Activated naive CD8-positive, alpha-beta T cell treated with anti-CD3 and anti-CD28 coated beads, Interleukin-2, amount 10 ng/mL, durations not matched to agents 7 days and 5 days (primary cell): ENCODE measurements at regions not wholly inside any gene's neighbourhood (a gene's known extent, or its start where the extent isn't known, plus 50 kb on each side); places are given as distances from the start of the nearest gene placed in this dataset.

Experiments used
- ATAC-seq: fragments of 150-1000 bp; cut with Tn5 transposase; one replicate; pipeline ENCODE4 v1.10.0; 2021; ENCODE audit warnings: low read depth, moderate library complexity
- POLR2A ChIA-PET: fragments of 350-600 bp; sonication (Branson Sonifier 250); formaldehyde crosslinking; loops from one replicate; lab custom pipeline; 2021; ENCODE audit warnings: antibody characterized with exemption; lab: Charles Lee
- DNase-seq: peaks from one replicate; pipeline ENCODE4 v3.0.0; 2021
- H3K27ac Mint-ChIP-seq: one replicate; pipeline ENCODE4 v1.8.0; 2022; ENCODE audit warnings: mild to moderate bottlenecking, mixed read lengths
- H3K27me3 Mint-ChIP-seq: one replicate; pipeline ENCODE4 v1.8.0; 2022; ENCODE audit warnings: mild to moderate bottlenecking, moderate library complexity, mixed read lengths
- H3K36me3 Mint-ChIP-seq: one replicate; pipeline ENCODE4 v1.8.0; 2021; ENCODE audit warnings: mild to moderate bottlenecking, mixed read lengths
- H3K4me1 Mint-ChIP-seq: one replicate; pipeline ENCODE4 v1.8.0; 2021; ENCODE audit warnings: mixed read lengths
- H3K4me3 Mint-ChIP-seq: one replicate; pipeline ENCODE4 v1.8.0; 2022; ENCODE audit warnings: mild to moderate bottlenecking, moderate library complexity, mixed read lengths
- H3K9me3 Mint-ChIP-seq: one replicate; pipeline ENCODE4 v1.8.0; 2021; ENCODE audit warnings: mixed read lengths

GRCh38 chr7:156497776-156498509, 142.6 kb upstream of the RNF32 start:
- POLR2A ChIA-PET, result no interaction called here
- ATAC-seq, result no peak
- Mint-ChIP-seq H3K27me3 (no peaks in the 10 kb centered on the region), H3K4me1 (no peaks in the 10 kb centered on the region), H3K9me3 (no peaks in the 10 kb centered on the region), H3K4me3 (no peak overlapping the region), H3K36me3 (no peaks in the 10 kb centered on the region), H3K27ac (no peak overlapping the region)
- DNase-seq, result no peak

DNA sequence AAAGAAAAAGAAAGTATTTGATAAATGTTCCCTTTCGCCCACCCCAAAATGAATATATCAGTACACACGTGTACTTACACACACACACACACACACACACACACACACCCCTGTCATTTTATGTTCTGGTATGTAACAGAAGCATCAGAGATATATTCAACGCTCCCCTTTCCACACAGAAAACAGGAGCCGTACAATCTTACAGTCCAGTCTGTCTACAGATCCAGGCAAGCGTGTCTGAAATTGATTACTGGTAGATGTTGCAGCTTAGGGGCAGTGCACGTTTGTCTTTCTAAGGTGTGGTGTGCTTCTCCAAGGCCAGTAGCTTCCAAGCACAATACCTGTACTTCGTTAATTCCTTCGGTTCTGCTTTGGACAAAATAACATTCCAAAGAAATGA, 143.7 kb upstream of the RNF32 start:
- POLR2A ChIA-PET, result no interaction called here
- no peaks in the 10 kb centered on the region for H3K9me3 Mint-ChIP-seq
- H3K27me3 Mint-ChIP-seq, result peaks cover under 1% of the 10 kb centered on the region
- H3K4me1 Mint-ChIP-seq, result no peaks in the 10 kb centered on the region
- H3K36me3 Mint-ChIP-seq, result no peaks in the 10 kb centered on the region
- no peak for ATAC-seq
- no peak overlapping the region for H3K4me3 Mint-ChIP-seq
- DNase-seq, result no peak
- H3K27ac Mint-ChIP-seq, result no peak overlapping the region

GRCh38 chr7:156496363-156496769, 144.2 kb upstream of the RNF32 start:
- Mint-ChIP-seq H3K9me3 (no peaks in the 10 kb centered on the region), H3K4me3 (no peak overlapping the region), H3K36me3 (no peaks in the 10 kb centered on the region), H3K27me3 (peaks cover 4% of the 10 kb centered on the region), H3K27ac (no peak overlapping the region), H3K4me1 (no peaks in the 10 kb centered on the region)
- ATAC-seq (no peak), DNase-seq (no peak)
- POLR2A ChIA-PET, result no interaction called here

DNA sequence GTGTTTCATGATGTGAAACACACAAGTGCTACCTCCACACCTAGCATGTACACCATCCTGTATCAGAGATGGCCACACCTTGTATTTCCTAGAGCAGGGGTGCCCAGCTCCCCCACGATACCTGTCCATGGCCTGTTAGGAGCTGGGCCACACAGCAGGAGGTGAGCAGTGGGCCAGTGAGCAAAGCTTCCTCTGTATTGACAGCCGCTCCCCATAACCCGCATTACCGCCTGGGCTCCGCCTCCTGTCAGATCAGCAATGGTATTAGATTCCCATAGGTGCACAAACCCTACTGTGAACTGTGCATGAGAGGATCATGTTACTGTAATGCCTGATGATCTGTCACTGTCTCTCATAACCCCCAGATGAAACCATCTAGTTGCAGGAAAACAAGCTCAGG, 145.6 kb upstream of the RNF32 start:
- no peaks in the 10 kb centered on the region for H3K9me3 Mint-ChIP-seq
- ATAC-seq, result no peak
- H3K4me1 Mint-ChIP-seq, result no peaks in the 10 kb centered on the region
- no peaks in the 10 kb centered on the region for H3K36me3 Mint-ChIP-seq
- no peak overlapping the region for H3K4me3 Mint-ChIP-seq
- H3K27me3 Mint-ChIP-seq, result peaks cover 4% of the 10 kb centered on the region
- POLR2A ChIA-PET, result no interaction called here
- no peak for DNase-seq
- no peak overlapping the region for H3K27ac Mint-ChIP-seq

GRCh38 chr7:156493942-156494341, 146.6 kb upstream of the RNF32 start:
- peaks cover 4% of the 10 kb centered on the region for H3K27me3 Mint-ChIP-seq
- H3K4me3 Mint-ChIP-seq, result no peak overlapping the region
- POLR2A ChIA-PET, result no interaction called here
- H3K9me3 Mint-ChIP-seq, result no peaks in the 10 kb centered on the region
- DNase-seq (no peak), ATAC-seq (no peak)
- H3K27ac Mint-ChIP-seq, result no peak overlapping the region
- H3K36me3 Mint-ChIP-seq, result no peaks in the 10 kb centered on the region
- H3K4me1 Mint-ChIP-seq, result no peaks in the 10 kb centered on the region

- H3K4me1 Mint-ChIP-seq, result no peaks in the 10 kb centered on the region
- H3K4me3 Mint-ChIP-seq, result no peak overlapping the region
- ATAC-seq (no peak), DNase-seq (no peak)
- peaks cover 4% of the 10 kb centered on the region for H3K27me3 Mint-ChIP-seq
- H3K9me3 Mint-ChIP-seq, result no peaks in the 10 kb centered on the region
- H3K27ac Mint-ChIP-seq, result no peak overlapping the region
- H3K36me3 Mint-ChIP-seq, result no peaks in the 10 kb centered on the region
- POLR2A ChIA-PET, result no interaction called here
Measured at GRCh38 chr7:156492170-156492569, 148.4 kb upstream of the RNF32 start.

DNA sequence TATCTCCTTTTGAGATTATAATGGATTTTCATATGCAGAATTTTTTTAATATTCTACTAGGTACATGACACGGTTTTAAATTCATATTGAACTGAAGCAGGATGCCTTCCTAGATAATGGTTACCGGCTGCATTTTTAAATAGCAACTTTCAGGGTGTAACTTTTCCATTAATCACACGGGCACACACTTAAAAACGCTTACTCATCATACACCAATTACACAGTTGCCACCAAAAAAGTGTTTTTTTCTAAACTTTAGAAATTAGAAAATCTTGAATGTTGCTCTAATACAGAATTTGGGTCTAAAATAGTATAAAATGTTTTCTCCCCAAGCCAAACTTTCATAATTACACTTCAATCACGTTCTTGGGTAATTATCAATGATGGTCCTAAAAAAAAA, 149.1 kb upstream of the RNF32 start:
- POLR2A ChIA-PET, result no interaction called here
- peaks cover 4% of the 10 kb centered on the region for H3K27me3 Mint-ChIP-seq

DNA sequence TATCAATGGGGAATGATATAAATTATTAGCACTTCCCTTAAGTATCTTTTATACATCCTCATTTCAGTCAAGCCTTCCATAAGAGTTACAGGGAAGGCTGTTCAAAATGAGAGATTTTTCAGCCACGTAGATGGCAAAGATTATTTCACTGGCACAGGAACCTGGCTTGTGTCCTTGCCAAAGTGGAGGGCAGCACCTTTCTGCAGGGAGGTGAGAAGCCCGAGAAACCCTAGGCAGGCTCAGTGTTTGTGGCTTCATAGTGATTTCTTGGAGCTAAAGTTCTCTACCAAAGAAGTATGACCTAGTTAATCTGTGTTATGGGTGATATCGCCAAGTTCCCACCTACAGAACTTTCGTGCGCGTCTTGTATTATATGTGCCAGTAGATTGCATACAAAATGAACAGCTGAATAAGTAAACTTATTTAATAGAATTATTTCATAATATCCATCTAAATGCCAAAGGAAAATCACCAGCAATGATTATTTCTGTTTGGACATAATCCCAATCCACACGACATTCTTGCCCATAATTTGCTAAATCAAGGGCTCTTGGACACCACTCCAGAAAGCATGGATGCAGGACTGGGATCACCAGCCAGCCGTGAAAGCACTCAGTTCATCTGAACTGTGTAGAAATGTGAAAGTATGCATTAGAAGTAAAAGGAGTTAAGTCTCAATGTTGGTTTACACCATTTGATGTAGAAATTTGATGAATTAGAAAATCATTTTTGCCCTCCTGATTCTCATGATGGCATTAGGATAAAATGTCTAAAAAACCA, 150.4 kb upstream of the RNF32 start:
- ATAC-seq, result no peak
- POLR2A ChIA-PET, result no interaction called here
- no peak overlapping the region for H3K4me3 Mint-ChIP-seq
- no peak for DNase-seq
- peaks cover 4% of the 10 kb centered on the region for H3K27me3 Mint-ChIP-seq
- H3K4me1 Mint-ChIP-seq, result no peaks in the 10 kb centered on the region
- no peak overlapping the region for H3K27ac Mint-ChIP-seq
- H3K36me3 Mint-ChIP-seq, result no peaks in the 10 kb centered on the region
- H3K9me3 Mint-ChIP-seq, result no peaks in the 10 kb centered on the region

More for the DNA sequence above, 149.1 kb upstream of the RNF32 start:
- no peak for DNase-seq
- H3K4me1 Mint-ChIP-seq, result no peaks in the 10 kb centered on the region
- no peaks in the 10 kb centered on the region for H3K36me3 Mint-ChIP-seq
- no peak for ATAC-seq
- H3K27ac Mint-ChIP-seq, result no peak overlapping the region
- H3K9me3 Mint-ChIP-seq, result no peaks in the 10 kb centered on the region
- no peak overlapping the region for H3K4me3 Mint-ChIP-seq

- H3K27ac Mint-ChIP-seq, result no peak overlapping the region
- no peaks in the 10 kb centered on the region for H3K9me3 Mint-ChIP-seq
- no peak for DNase-seq
- POLR2A ChIA-PET, result no interaction called here
- ATAC-seq, result no peak
- H3K4me1 Mint-ChIP-seq, result no peaks in the 10 kb centered on the region
- no peak overlapping the region for H3K4me3 Mint-ChIP-seq
- H3K36me3 Mint-ChIP-seq, result no peaks in the 10 kb centered on the region
- H3K27me3 Mint-ChIP-seq, result peaks cover 6% of the 10 kb centered on the region
Measured at GRCh38 chr7:156487811-156488533, 152.6 kb upstream of the RNF32 start.

- Mint-ChIP-seq H3K4me1 (no peaks in the 10 kb centered on the region), H3K27me3 (peaks cover 21% of the 10 kb centered on the region), H3K36me3 (no peaks in the 10 kb centered on the region), H3K27ac (no peak overlapping the region), H3K9me3 (no peaks in the 10 kb centered on the region), H3K4me3 (no peak overlapping the region)
- DNase-seq, result no peak
- POLR2A ChIA-PET, result no interaction called here
- ATAC-seq, result no peak
Measured at GRCh38 chr7:156480671-156481070, 159.9 kb upstream of the RNF32 start.

DNA sequence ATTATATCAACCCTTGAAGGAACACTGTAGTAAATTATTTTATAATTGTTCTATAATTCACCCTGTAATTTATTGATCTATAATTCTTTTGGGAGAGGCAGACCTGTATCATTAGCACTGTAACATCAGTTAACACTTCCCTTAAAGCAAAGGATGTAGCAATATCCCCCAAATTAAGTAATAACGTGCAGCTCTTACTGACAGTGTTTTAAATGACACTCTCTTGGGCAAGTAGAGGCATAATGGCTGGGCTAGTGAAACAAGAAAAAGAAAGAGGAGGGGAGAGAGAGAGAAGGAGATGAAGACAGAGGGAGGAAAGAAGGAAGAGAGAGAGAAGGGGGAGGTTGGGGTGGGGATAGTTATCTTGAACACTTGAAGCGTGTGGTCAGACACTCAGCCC, 161.0 kb upstream of the RNF32 start:
- H3K4me3 Mint-ChIP-seq, result no peak overlapping the region
- H3K27ac Mint-ChIP-seq, result no peak overlapping the region
- no peaks in the 10 kb centered on the region for H3K36me3 Mint-ChIP-seq
- peaks cover 26% of the 10 kb centered on the region for H3K27me3 Mint-ChIP-seq
- no peaks in the 10 kb centered on the region for H3K9me3 Mint-ChIP-seq
- POLR2A ChIA-PET, result no interaction called here
- DNase-seq, result no peak
- no peaks in the 10 kb centered on the region for H3K4me1 Mint-ChIP-seq
- ATAC-seq, result no peak

DNA sequence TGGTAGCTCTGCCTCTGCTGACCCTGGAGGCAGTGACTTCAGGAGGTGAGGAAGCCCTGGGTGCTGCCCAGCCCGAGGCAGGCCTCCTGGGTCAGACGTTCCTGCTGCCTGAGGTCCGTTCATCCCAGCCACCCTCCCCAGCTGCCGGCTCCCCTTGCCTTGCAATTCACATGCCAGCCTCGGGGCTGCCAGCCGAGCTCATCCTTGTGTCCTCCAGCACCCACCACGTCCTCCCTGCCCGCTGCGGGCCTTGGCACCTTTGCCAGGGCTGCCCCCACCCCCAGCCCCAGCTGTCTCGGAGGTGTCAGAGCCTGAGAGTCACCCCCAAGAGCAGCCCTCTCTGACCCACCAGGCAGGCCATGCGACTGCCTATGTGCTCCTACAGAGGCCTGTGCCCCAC, 162.1 kb upstream of the RNF32 start:
- POLR2A ChIA-PET, result no interaction called here
- Mint-ChIP-seq H3K36me3 (no peaks in the 10 kb centered on the region), H3K27me3 (peaks cover 29% of the 10 kb centered on the region), H3K4me1 (no peaks in the 10 kb centered on the region), H3K4me3 (no peak overlapping the region), H3K9me3 (no peaks in the 10 kb centered on the region), H3K27ac (no peak overlapping the region)
- DNase-seq, result no peak
- ATAC-seq, result no peak

DNA sequence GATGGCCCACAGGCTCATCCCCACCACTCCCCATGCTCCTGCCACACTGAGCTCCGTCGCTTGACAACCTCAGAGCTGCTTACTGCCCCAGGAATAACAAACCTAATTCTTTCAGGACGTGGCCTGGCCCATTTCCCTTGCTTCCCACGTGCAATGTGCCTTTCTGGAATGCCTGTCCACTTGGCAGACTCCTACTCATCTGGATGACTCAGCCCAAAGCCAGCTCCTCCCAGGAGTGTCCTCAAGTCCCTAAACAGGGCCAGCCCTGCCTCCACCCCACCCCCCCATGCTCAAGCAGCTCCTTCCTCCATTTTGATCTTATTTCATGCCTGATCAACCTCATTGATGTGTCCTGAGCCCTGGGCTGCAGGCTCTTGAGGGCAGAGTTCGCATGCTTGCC, 164.9 kb upstream of the RNF32 start:
- Mint-ChIP-seq H3K27me3 (peaks cover 32% of the 10 kb centered on the region), H3K4me3 (no peak overlapping the region), H3K9me3 (no peaks in the 10 kb centered on the region), H3K4me1 (no peaks in the 10 kb centered on the region), H3K36me3 (no peaks in the 10 kb centered on the region), H3K27ac (no peak overlapping the region)
- DNase-seq, result no peak
- POLR2A ChIA-PET, result no interaction called here
- no peak for ATAC-seq

DNA sequence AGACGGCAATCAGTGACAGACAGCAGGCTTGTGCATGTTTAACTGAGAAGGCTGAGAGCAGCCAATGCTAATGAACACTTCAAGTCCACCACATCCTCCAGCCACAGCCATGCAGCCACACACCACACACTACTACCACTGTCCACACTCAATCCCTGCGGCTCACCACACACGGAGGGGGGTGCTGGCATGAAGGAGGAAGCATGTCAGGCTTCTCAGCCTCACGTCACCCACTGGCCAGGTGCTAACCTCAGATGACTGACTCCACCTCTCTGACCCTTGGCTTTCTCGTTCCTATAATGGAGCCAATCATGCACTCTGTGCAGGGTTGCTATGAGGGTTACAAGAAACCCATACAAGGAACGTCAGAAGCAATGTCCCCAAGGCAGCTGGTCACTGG, 165.4 kb upstream of the RNF32 start:
- ATAC-seq (no peak), DNase-seq (no peak)
- Mint-ChIP-seq H3K4me1 (no peaks in the 10 kb centered on the region), H3K4me3 (no peak overlapping the region), H3K9me3 (no peaks in the 10 kb centered on the region), H3K27ac (no peak overlapping the region), H3K27me3 (peaks cover 32% of the 10 kb centered on the region), H3K36me3 (no peaks in the 10 kb centered on the region)
- POLR2A ChIA-PET, result no interaction called here
